ENCODE measurements at regions not wholly inside any gene's neighbourhood (a gene's known extent, or its start where the extent isn't known, plus 50 kb on each side); places are given as distances from the start of the nearest gene placed in this dataset.

DNA sequence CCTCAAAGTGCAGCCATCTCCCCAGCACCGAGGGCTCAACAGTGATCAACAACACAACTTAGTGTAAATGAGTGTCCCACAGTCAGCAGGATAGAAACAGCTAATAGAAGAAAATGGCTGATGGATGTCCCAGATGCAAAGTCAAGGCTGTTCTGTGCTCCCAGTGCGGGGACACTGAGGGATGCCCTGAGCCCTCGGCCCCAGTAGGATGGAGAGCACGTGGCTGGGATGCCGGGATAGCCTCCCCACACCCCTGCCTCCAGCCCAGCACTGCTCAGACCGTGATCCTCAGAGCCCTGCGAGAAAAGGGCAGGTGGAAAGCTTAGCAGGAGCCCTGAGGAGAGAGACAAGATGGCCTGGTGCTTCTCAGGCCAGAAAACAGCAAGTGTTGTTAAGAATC lies 243.9 kb upstream of the TCERG1L start:
- TF ChIP-seq, protein P1, sequence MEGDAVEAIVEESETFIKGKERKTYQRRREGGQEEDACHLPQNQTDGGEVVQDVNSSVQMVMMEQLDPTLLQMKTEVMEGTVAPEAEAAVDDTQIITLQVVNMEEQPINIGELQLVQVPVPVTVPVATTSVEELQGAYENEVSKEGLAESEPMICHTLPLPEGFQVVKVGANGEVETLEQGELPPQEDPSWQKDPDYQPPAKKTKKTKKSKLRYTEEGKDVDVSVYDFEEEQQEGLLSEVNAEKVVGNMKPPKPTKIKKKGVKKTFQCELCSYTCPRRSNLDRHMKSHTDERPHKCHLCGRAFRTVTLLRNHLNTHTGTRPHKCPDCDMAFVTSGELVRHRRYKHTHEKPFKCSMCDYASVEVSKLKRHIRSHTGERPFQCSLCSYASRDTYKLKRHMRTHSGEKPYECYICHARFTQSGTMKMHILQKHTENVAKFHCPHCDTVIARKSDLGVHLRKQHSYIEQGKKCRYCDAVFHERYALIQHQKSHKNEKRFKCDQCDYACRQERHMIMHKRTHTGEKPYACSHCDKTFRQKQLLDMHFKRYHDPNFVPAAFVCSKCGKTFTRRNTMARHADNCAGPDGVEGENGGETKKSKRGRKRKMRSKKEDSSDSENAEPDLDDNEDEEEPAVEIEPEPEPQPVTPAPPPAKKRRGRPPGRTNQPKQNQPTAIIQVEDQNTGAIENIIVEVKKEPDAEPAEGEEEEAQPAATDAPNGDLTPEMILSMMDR (conservative IDR thresholded peaks at IDR 0.05; ENCODE audit: low read depth, low read length), result no peak
- TF ChIP-seq EZH2 (IDR thresholded peaks at IDR 0.05; ENCODE audit: borderline replicate concordance, low read depth, low read length, poor library complexity, severe bottlenecking), result no peak
